NCI-H146 (cell line): ENCODE measurements at regions not wholly inside any gene's neighbourhood (a gene's known extent, or its start where the extent isn't known, plus 50 kb on each side); places are given as distances from the start of the nearest gene placed in this dataset.
"Not testable (repeated sequence)": the region's sequence is repeated elsewhere in the genome, so short reads cannot be mapped to it uniquely, and the experiment has no call there.

Experiments
- DNase-seq: peaks from one replicate; lab custom pipeline; 2025; lab: John Stamatoyannopoulos, UW

DNA sequence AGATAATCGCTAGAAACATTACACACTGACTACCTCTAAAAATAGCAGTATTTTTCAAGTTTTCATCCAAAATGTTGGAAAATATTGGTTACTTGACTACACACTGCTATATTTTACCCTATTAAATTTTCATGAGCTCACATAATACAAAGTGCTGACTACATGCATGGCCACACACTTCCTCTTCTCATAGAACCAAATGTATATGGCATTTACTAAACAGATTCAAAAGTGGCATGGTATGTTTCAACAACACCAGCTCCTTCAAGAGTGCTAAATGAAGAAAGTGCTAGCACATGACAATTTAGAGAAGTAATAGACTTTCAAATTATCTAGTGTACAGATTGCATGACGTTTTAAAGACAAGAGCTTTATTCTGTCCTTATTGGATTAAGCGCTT lies 780.4 kb upstream of the SLITRK6 start:
- no peak for DNase-seq

DNA sequence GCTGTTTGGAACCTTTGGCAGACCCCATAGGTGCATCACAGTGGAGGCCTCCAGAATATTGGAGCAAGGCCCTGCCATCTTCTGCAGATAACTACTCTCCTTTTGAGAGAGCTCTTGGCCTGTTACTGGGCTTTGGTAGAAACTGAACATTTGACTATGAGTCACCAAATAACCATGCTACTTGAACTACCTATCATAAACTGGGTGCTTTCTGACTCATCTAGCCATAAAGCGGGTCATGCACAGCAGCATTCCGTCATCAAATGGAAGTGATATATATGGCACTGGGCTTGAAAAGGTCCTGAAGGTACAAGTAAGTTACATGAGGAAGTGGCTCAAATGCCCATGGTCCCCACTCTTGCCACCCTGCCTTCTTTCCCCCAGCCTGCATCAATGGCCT lies 782.5 kb upstream of the SLITRK6 start:
- DNase-seq = no peak

DNA sequence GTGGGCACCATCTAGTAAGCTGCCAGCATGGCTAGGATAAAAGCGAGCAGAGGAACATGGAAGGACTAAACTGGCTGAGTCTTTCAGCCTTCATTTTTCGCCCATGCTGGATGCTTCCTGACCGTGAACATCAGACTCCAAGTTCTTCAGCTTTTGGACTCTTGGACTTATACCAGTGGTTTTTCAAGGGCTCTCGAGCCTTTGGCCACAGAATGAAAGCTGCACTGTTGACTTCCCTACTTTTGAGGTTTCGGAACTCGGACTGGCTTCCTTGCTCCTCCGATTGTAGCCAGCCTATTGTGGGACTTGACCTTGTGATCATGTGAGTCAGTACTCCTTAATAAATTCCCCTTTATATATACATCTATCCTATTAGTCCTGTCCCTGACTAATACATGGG lies 785.1 kb upstream of the SLITRK6 start:
- no peak for DNase-seq

DNA sequence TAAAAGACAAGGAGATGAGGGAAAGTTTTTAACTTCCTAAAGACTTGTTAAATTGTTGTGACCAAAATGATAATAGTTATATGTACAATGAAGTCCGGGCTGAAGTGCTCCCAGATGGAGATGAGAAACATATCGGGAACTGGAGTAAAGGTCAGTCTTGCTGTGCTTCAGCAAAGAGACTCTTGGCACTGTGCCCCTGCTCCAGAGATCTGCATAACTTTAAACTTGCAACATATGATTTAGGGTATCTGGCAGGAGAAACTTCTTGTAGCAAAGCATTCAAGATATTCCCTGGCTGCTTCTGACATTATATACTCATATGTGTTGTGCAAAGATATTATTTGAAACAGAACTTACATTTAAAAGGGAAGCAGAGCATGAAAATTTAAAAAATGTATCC lies 786.6 kb upstream of the SLITRK6 start:
- DNase-seq = no peak

DNA sequence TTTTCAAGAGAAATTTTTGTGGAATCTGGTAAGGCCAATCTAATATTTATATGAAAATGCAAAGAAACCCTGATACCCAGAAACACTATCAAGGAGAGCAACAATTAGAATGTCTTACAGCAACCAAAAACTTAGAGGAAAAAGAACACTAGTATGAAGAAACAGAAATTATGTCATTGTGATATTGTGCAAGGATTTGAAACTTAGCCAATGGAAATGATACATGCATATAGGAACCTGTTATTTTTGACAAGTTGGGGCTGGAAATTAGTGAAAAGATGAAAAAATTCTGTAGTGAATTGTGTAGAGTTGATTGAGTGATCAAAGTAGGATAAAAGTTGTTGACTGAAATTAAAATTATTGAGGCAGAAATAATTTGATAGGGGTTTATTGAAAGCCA lies 792.6 kb upstream of the SLITRK6 start:
- DNase-seq = no peak

DNA sequence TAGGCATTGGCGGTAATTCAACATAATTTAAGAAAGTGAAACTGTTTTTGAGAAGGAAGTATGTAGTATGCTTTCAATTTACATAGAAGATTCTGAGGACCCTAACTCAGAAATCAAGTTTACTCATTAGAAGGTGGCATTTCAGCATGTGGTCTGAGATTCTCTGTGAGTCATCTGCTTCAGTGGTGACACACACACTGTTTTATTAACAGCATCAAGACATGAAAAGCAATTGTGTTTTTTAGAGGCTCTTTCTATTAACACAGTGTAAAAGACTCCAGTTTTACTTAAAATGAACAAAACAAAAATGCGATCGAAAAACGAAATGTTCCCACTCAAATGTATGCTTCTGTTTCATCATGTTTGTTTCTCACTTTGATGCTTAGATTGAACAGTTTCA lies 802.1 kb upstream of the SLITRK6 start:
- no peak for DNase-seq

DNA sequence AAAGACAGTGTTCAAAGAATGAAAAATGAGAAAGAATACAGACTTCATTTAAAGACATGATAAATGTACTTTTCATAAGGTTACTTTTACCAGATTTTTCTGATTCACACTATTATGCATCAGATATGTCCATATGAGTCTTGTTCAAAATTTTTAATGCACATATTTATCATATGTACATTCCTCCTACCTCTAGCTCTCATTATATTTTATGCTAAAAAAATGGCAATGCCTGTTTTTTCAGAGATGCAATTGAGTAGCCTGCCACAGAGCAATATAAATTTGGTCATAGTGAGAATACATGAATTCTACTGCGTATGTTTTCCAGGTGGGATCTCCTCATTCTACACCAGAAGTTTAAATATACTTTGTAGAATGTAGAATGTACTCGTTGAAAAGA lies 807.0 kb upstream of the SLITRK6 start:
- DNase-seq = no peak

DNA sequence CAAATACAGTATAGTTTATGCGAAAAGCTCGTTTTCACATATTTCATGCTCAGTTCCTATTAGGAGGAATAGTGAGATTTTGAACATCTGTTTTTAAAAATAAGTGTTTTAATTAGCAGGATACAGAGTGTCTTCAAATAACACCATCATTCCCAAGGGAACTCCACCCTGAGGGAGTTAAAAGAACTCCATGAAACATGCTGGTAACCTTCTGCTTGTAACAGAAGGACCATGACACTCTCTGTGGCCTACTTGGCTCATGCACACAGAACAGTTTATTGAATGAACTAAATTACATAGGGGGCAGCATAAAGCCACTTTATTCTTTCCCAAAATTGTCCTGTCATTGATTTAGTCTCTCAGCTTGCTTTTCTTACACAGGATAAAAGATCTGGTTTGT lies 809.5 kb upstream of the SLITRK6 start:
- no peak for DNase-seq

DNA sequence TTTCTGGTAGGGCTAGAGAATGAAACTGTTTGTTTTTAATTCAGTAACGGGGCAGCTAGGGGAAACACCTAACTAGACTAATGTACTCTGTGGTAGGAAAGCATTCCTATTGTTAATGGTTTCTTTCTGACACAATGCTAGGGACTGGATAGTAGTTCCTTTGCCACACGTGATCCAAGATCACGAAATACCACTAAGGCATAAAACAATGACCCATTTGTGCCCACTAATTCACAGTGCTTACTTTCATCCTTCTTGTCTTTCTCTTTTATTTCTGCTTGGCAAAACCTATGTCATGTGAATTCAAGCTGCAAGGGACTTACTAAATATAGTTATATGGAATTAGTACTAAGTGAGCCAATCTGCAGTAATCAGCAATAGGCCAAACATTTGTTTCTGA lies 834.1 kb upstream of the SLITRK6 start:
- DNase-seq = no peak

DNA sequence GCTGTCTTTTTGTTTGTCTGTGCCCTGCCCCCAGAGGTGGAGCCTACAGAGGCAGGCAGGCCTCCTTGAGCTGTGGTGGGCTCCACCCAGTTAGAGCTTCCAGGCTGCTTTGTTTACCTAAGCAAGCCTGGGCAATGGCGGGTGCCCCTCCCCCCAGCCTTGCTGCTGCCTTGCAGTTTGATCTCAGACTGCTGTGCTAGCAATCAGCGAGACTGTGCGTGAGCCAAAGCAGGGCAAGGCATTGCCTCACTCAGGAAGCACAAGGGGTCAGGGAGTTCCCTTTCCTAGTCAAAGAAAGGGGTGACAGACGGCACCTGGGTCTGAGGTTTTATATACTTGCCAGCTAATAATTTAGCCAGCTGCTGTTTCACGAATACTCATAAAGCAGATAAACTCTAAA lies 852.0 kb upstream of the SLITRK6 start:
- DNase-seq = not testable (repeated sequence)

DNA sequence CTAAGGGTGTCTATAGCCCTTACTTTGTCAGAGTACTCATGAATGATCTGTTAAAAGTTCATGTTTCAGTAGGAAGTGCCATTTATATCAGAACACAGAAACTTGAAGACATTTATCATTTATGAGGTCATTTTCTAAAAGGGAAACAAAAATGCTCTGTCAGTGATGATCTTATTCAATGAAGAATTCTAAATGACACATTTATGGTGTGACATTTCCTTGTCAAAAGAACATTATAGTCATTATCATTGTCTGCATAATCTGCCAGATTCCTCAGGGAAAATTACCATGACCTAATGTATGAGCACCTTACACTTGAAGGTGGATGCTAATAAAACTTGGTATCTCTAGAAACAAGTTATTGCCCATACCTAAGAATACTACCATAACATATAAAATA lies 853.8 kb upstream of the SLITRK6 start:
- no peak for DNase-seq

DNA sequence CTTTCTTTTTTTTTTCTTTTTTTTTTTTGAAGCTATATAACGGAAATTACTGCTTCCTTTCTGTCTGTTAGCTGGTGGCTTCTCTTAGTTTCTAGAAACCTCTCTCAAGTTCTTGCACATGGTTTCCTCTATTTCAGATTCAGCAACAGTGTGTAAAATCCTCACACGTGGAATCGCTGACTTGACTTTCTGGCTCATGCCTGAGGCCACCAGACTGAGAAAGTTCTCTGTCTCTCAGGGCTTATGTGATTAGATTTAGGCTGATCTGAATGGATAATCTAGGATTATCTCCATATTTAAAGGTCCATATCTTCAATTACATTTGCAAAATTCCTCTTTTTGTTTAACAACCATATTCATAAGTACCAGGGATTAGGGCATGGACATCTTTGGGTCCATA lies 856.3 kb upstream of the SLITRK6 start:
- DNase-seq = no peak

DNA sequence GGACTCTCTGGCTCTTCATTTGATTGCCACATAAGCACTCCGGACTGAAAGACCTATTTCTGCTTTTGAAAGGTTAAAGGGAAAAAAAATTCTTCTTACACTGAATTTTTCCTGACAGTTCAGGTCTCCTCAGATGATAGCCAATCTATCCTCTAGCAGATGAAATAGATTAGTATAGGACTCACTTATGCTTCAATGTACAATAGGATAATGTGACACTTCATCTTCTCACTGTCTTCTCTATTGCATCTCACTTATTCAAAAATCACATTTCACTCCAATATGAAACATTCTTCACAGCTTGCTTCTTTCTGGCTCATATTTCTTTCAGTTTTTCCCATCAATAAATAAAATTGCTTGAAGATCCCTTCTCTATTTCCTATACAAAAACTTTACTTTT lies 860.9 kb upstream of the SLITRK6 start:
- DNase-seq = no peak

DNA sequence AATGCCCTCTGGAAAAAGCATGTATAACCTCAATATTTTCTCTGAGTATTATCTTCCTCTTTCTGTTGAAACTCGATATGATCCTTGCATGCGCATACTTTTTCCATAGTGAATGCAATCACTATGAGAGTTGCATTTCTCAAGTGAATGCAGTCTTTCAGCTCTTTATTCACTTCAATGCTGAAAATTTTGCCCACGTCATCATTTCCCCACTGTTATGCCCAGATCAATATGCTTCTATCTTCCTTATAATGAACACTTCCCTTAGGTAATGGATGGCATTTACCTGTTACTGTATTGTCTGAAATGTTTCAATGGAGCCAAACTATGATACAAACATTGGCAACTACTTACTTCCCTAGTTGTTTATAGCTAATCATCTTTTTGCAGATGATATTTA lies 866.6 kb upstream of the SLITRK6 start:
- DNase-seq = no peak

DNA sequence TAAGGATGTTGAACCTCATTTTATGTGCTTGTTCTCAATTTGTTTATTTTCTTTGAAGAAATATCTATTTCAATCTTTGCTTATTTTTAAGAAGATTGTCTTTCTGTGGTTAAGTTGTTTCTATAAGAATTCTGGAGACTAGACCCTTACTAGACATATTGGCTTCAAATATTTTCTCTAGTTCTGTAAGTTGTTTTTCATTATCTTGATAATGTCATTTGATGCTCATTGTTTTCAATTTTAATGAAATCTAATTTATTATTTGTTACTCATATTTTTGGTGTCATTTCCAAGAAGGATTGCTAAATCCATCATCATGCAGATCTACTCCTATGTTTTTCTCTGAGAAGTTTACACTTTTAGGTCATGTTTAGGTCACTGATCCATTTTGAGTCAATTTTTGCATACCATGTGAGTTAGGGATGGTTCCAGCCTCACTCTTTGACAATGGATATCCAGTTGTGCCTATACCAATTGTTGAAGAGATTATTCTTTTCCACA lies 874.8 kb upstream of the SLITRK6 start:
- DNase-seq = no peak

DNA sequence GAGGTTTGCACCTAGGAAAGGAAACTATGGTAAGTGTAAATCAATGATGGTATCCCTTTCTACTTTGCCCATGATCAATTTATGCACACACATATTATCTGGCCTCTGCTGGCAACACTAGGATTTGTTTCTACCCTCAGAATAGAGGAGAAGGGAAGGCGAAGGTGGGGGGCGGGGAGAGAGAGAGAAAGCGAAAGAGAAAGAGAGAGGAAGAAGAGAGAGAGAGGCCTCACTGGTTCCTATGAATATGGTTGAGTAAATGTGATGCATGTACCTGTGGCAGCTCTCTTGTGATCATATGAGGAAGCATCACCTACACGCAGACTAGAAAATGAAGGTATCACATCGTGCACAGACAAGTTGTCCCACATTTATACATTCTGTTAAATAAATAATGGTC lies 882.0 kb upstream of the SLITRK6 start:
- no peak for DNase-seq

DNA sequence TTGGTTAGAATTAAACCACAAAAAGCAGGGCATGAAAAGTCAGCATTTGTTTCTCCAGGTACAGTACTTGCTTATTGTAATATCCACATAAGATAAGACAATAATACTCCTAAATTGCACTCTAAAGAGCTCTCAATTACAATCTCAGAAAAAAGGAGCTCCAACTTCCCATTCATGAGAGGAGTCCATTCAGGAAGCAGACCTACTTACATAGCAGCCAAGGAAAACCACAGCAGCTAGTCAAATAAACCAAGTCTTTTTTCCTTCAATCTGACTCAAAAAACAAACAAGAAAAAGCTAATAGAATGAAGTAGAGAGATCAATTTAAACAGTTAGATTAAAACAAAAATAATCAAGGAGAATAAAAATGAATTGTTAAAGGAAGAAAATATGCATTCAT lies 885.2 kb upstream of the SLITRK6 start:
- peak; percentile 49 for DNase-seq

DNA sequence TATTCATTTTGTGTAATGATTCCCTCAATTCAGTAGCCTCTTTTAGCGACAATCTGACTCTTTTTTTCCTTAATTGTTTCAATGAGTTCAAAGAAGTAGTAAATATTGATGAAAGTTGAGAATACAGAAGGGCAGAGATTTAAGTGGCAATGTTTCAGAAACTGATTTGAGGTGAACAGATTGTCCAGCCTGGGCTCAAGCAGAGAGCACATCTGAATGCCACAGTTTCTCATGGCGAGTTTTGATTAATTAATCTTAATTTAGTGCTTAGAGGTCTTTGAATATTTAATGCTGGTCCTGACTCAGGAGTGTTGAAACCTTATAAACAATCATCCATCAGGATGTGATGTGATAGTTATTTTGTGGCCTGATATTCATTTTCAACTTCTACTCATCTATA lies 890.7 kb upstream of the SLITRK6 start:
- no peak for DNase-seq

DNA sequence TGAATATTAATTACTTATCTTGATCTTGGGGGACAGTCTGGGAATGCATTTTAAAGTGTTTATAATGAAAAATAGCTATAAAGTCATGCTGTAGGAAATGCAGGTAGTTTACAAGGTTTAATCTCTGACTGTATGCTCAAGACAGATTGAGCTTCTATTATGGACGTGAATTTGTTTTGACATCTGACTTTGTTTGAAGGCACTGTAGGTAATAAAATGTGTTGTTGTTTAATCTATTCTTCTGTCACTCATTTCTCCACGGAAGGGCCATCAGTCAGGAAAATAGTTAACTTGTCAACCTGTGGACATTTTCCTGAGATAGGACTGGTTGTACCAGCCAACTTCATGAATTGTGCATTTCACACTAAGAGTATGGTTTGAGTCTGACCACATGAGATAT lies 893.1 kb upstream of the SLITRK6 start:
- no peak for DNase-seq

DNA sequence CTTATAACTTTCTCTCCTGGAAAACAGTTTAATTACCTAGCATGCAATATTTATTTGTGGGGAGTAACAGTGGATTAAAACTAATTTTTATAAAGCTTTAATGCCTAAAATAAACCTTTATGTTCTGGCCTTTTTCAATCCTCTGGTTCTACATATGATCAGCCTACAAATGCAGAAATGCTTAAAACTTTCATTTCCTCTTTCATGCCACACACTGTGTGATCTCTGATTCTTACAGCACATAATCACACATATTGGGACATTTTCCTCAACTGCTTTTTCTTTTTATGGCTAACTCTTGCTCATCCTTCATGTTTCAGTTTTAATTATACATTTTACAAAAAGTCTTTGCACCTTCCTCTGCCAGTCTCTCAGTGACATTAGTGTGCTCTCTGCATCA lies 910.8 kb upstream of the SLITRK6 start:
- DNase-seq = no peak

DNA sequence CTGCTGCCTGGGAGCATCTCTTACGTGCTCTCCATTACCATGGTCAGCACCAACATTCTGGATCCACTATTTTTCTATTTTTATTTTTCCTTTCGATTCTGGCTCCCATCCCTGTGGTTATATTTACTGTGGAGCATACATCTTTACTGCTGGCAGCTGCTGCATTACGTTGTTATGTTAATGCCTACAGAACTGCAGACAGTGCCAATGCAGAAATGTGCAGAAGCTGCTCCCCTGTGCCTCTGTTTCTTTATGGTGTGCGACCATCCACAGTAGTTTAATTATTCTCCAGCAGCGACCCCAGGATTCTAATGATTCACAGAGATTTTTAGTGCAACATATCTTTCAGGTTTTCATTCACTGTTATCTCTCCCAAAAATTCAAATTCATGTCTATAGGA lies 911.7 kb upstream of the SLITRK6 start:
- DNase-seq = no peak

DNA sequence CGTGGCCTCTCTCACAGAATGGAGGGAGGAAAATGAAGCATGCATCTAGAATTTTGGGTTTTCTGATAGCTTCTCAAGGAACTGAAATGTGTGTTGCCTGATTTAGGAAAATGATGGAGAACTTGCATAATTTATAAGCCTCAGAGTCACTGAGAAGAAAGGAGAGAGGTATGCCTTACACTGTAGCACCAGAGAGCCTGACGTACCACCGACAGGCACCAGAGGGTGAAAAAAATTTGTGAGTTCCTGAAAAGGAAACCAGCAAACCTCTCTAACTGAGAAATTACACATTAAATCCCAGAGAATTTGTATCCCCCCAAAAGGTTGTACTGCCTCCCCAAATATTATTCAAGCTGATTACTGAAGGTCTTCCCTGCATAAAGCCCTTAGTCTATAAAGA lies 915.3 kb upstream of the SLITRK6 start:
- no peak for DNase-seq

DNA sequence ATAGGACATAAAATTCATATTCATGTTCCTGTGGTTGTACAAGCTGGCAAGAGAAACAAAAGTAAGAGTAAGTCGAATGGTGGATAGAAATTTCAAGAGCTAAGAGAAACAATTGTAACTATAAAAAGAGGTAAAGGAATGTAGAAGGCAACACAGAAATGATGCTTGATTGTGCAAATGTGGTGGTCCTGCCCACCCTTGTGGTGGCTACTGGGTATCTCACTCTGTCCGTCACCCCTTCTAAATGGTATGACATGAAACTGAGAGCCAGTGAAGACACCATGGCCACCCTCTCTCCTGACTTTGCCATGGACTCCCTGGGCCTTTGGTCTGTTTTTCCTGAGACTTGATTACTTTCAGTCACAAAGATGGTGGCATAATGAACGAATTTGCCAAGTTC lies 925.9 kb upstream of the SLITRK6 start:
- no peak for DNase-seq

DNA sequence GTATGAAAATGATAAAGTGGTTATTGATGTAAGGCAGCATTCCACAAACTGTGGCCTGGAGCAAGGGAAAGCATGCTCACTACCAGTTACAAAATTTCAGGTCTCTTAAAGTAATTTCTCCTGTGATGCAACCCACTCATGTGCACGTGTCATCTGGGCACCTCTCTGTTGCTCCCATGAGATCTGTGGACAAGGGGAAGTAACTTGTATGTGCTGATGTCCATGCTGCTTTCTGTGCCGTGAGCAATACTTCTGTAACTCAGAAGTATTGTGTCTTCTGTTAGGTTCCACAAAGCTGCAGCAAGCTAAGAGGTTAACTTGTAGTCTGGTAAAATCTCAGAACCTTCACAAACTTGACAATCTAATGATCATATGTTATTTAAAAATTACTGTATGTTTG lies 930.0 kb upstream of the SLITRK6 start:
- no peak for DNase-seq

DNA sequence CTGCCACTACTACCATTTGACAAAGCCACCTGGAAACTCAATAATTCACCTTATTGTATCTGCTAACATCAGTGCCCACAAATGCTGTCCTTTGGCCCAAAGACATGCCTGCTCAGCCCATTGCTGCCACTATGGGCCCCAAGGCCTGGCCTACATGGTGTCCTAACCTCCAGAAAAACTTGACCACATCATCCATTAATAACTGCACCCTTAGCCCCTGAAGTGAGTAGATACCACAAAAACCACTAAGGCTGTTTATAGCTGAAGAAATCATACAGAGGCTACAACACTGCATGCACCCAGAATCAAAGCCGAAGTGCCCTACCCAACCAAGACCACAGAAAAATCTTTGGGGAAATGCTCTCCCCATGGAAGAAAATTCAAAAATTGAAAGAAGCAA lies 932.8 kb upstream of the SLITRK6 start:
- DNase-seq = no peak
